ENCODE measurements at regions not wholly inside any gene's neighbourhood (a gene's known extent, or its start where the extent isn't known, plus 50 kb on each side); places are given as distances from the start of the nearest gene placed in this dataset.

- TF ChIP-seq, protein P1, sequence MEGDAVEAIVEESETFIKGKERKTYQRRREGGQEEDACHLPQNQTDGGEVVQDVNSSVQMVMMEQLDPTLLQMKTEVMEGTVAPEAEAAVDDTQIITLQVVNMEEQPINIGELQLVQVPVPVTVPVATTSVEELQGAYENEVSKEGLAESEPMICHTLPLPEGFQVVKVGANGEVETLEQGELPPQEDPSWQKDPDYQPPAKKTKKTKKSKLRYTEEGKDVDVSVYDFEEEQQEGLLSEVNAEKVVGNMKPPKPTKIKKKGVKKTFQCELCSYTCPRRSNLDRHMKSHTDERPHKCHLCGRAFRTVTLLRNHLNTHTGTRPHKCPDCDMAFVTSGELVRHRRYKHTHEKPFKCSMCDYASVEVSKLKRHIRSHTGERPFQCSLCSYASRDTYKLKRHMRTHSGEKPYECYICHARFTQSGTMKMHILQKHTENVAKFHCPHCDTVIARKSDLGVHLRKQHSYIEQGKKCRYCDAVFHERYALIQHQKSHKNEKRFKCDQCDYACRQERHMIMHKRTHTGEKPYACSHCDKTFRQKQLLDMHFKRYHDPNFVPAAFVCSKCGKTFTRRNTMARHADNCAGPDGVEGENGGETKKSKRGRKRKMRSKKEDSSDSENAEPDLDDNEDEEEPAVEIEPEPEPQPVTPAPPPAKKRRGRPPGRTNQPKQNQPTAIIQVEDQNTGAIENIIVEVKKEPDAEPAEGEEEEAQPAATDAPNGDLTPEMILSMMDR (IDR thresholded peaks at IDR 0.05; ENCODE audit: insufficient read depth, low read length, poor library complexity, severe bottlenecking) = no peak
- TF ChIP-seq EZH2phosphoT487 (conservative IDR thresholded peaks at IDR 0.05; ENCODE audit: low read length) = no peak
Measured at GRCh38 chr3:132242790-132243189, 74.4 kb upstream of the ACP3 start.

Data from SU-DHL-6 (cell line).